ENCODE measurements at regions not wholly inside any gene's neighbourhood (a gene's known extent, or its start where the extent isn't known, plus 50 kb on each side); places are given as distances from the start of the nearest gene placed in this dataset.

- TF ChIP-seq POLR2AphosphoS5 (IDR thresholded peaks at IDR 0.05) = no peak
- TF ChIP-seq EZH2 (IDR thresholded peaks at IDR 0.05; ENCODE audit: borderline replicate concordance, insufficient read depth, low read length, poor library complexity, severe bottlenecking) = no peak
- no peak for TF ChIP-seq CTCF (IDR thresholded peaks at IDR 0.05; ENCODE audit: poor library complexity, severe bottlenecking)
- no peak for TF ChIP-seq REST (IDR thresholded peaks at IDR 0.05; ENCODE audit: borderline replicate concordance)
- no peak for TF ChIP-seq SMC3 (conservative IDR thresholded peaks at IDR 0.05; ENCODE audit: poor library complexity)
- TF ChIP-seq RAD21 (conservative IDR thresholded peaks at IDR 0.05) = no peak
These were observed 934.1 kb upstream of the CRIM1 start for GRCh38 chr2:35421485-35421884.
